ENCODE measurements at regions not wholly inside any gene's neighbourhood (a gene's known extent, or its start where the extent isn't known, plus 50 kb on each side); places are given as distances from the start of the nearest gene placed in this dataset.

- Histone ChIP-seq H3K27ac (ENCODE audit: low read length) (no peak overlapping the region), H3K4me1 (ENCODE audit: insufficient read depth, low read length) (no peaks in the 10 kb centered on the region), H3K36me3 (ENCODE audit: insufficient read depth, low read length) (no peaks in the 10 kb centered on the region), H2AFZ (ENCODE audit: low read depth, low read length) (no peak overlapping the region), H3K4me2 (ENCODE audit: insufficient read depth, low read length) (no peak overlapping the region), H4K20me1 (ENCODE audit: insufficient read depth, low read length) (no peaks in the 10 kb centered on the region), H3K79me2 (ENCODE audit: insufficient read depth, low read length) (no peaks in the 10 kb centered on the region), H3K9me3 (ENCODE audit: insufficient read depth, low read length, severe bottlenecking) (no peaks in the 10 kb centered on the region), H3K4me3 (ENCODE audit: low read depth in 1 of 2, low read length in 2 of 2) (no peak overlapping the region), H3K27me3 (ENCODE audit: insufficient read depth, low read length, poor library complexity) (no peaks in the 10 kb centered on the region), H3K9ac (ENCODE audit: low read depth, low read length) (no peak overlapping the region)
- no peak for TF ChIP-seq EZH2 (IDR thresholded peaks at IDR 0.05; ENCODE audit: borderline replicate concordance, low read depth, low read length, severe bottlenecking)
- TF ChIP-seq, protein P1, sequence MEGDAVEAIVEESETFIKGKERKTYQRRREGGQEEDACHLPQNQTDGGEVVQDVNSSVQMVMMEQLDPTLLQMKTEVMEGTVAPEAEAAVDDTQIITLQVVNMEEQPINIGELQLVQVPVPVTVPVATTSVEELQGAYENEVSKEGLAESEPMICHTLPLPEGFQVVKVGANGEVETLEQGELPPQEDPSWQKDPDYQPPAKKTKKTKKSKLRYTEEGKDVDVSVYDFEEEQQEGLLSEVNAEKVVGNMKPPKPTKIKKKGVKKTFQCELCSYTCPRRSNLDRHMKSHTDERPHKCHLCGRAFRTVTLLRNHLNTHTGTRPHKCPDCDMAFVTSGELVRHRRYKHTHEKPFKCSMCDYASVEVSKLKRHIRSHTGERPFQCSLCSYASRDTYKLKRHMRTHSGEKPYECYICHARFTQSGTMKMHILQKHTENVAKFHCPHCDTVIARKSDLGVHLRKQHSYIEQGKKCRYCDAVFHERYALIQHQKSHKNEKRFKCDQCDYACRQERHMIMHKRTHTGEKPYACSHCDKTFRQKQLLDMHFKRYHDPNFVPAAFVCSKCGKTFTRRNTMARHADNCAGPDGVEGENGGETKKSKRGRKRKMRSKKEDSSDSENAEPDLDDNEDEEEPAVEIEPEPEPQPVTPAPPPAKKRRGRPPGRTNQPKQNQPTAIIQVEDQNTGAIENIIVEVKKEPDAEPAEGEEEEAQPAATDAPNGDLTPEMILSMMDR (IDR thresholded peaks at IDR 0.05; ENCODE audit: borderline replicate concordance, extremely low read depth, low read length, poor library complexity, severe bottlenecking) = no peak
- DNase-seq (no peak), ATAC-seq (ENCODE audit: insufficient read depth, low read depth) (no peak)
Observed at GRCh38 chr5:99129768-99130501, 201.1 kb upstream of the CHD1 start.

- H2AFZ ChIP-seq (ENCODE audit: low read depth, low read length) = no peak overlapping the region
- H3K4me3 ChIP-seq (ENCODE audit: low read depth in 1 of 2, low read length in 2 of 2) = no peak overlapping the region
- no peaks in the 10 kb centered on the region for H4K20me1 ChIP-seq (ENCODE audit: insufficient read depth, low read length)
- H3K4me2 ChIP-seq (ENCODE audit: insufficient read depth, low read length) = no peak overlapping the region
- no peaks in the 10 kb centered on the region for H3K4me1 ChIP-seq (ENCODE audit: insufficient read depth, low read length)
- no peak for DNase-seq
- no peak for ATAC-seq (ENCODE audit: insufficient read depth, low read depth)
- TF ChIP-seq, protein P1 (IDR thresholded peaks at IDR 0.05; ENCODE audit: borderline replicate concordance, extremely low read depth, low read length, poor library complexity, severe bottlenecking) = no peak
- TF ChIP-seq EZH2 (IDR thresholded peaks at IDR 0.05; ENCODE audit: borderline replicate concordance, low read depth, low read length, severe bottlenecking) = no peak
- H3K27me3 ChIP-seq (ENCODE audit: insufficient read depth, low read length, poor library complexity) = no peaks in the 10 kb centered on the region
- no peak overlapping the region for H3K27ac ChIP-seq (ENCODE audit: low read length)
- H3K9ac ChIP-seq (ENCODE audit: low read depth, low read length) = no peak overlapping the region
- no peaks in the 10 kb centered on the region for H3K9me3 ChIP-seq (ENCODE audit: insufficient read depth, low read length, severe bottlenecking)
- H3K79me2 ChIP-seq (ENCODE audit: insufficient read depth, low read length) = no peaks in the 10 kb centered on the region
- H3K36me3 ChIP-seq (ENCODE audit: insufficient read depth, low read length) = no peaks in the 10 kb centered on the region
Observed at GRCh38 chr5:99122976-99123375, 194.2 kb upstream of the CHD1 start.

DNA sequence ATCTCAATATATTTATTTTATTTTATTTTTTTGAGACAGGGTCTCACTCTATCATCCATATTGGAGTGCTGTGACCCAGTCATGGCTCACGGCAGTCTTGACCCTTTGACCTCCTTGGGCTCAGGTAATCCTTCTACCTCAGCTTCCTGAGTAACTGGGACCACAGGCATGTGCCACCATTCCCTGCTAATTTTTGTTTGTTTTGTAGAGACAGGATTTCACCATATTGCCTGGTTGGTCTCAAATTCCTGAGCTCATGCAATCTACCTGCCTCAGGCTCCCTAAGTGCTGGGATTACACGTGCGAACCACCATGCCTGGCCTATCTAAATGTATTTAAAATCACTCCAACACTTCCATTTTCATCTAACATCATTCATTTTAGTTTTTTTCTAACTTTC lies 190.5 kb upstream of the CHD1 start:
- no peak overlapping the region for H3K27ac ChIP-seq (ENCODE audit: low read length)
- H2AFZ ChIP-seq (ENCODE audit: low read depth, low read length) = no peak overlapping the region
- no peak for DNase-seq
- no peaks in the 10 kb centered on the region for H3K79me2 ChIP-seq (ENCODE audit: insufficient read depth, low read length)
- H3K27me3 ChIP-seq (ENCODE audit: insufficient read depth, low read length, poor library complexity) = no peaks in the 10 kb centered on the region
- H3K36me3 ChIP-seq (ENCODE audit: insufficient read depth, low read length) = no peaks in the 10 kb centered on the region
- H3K4me3 ChIP-seq (ENCODE audit: low read depth in 1 of 2, low read length in 2 of 2) = no peak overlapping the region
- no peak overlapping the region for H3K9ac ChIP-seq (ENCODE audit: low read depth, low read length)
- ATAC-seq (ENCODE audit: insufficient read depth, low read depth) = no peak
- no peak overlapping the region for H3K4me2 ChIP-seq (ENCODE audit: insufficient read depth, low read length)
- H4K20me1 ChIP-seq (ENCODE audit: insufficient read depth, low read length) = no peaks in the 10 kb centered on the region
- TF ChIP-seq, protein P1 (IDR thresholded peaks at IDR 0.05; ENCODE audit: borderline replicate concordance, extremely low read depth, low read length, poor library complexity, severe bottlenecking) = no peak
- no peaks in the 10 kb centered on the region for H3K4me1 ChIP-seq (ENCODE audit: insufficient read depth, low read length)
- no peaks in the 10 kb centered on the region for H3K9me3 ChIP-seq (ENCODE audit: insufficient read depth, low read length, severe bottlenecking)
